ENCODE measurements at regions not wholly inside any gene's neighbourhood (a gene's known extent, or its start where the extent isn't known, plus 50 kb on each side); places are given as distances from the start of the nearest gene placed in this dataset.

DNA sequence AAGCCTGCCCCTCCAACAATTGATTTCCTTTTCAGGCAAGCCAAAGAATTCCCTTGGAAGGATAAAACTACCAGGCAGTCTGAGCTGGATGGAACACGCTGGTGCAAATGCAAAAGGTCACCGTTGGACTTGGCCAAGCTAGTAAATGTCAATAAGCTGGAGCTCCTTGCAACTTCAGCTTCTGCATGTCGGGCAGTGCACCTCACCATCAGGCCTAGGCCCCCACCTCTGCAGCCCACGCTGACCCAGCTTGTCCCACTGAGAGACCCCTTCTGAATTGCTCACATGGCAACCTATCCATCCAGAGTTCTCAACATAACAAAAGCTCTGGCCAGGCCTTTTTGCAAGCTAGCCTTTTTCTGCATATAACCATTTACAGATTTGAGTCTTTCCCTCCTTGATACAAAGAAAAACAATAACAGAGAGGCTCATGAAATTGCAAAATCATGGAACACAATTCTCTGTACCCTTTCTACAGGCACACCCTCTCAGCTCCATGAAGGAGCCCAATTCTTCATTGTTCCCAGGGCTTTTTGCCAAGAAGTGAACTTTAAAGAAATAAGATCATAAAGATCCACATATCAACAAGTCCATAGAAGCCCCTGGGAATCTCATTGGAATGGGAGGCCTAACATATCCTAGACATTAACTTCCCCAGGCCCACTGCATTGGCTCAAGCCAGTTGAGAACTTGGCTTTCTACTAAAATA is 123.9 kb upstream of the SLIT3 start:
- Mint-ChIP-seq H3K27me3 (ENCODE audit: low read depth, poor library complexity) (no peaks in the 10 kb centered on the region), H3K4me1 (peaks cover 11% of the 10 kb centered on the region), H3K9me3 (peaks cover 2% of the 10 kb centered on the region), H3K27ac (no peak overlapping the region), H3K4me3 (no peak overlapping the region), H3K36me3 (ENCODE audit: low read depth) (no peaks in the 10 kb centered on the region)
- TF ChIP-seq, protein P1, sequence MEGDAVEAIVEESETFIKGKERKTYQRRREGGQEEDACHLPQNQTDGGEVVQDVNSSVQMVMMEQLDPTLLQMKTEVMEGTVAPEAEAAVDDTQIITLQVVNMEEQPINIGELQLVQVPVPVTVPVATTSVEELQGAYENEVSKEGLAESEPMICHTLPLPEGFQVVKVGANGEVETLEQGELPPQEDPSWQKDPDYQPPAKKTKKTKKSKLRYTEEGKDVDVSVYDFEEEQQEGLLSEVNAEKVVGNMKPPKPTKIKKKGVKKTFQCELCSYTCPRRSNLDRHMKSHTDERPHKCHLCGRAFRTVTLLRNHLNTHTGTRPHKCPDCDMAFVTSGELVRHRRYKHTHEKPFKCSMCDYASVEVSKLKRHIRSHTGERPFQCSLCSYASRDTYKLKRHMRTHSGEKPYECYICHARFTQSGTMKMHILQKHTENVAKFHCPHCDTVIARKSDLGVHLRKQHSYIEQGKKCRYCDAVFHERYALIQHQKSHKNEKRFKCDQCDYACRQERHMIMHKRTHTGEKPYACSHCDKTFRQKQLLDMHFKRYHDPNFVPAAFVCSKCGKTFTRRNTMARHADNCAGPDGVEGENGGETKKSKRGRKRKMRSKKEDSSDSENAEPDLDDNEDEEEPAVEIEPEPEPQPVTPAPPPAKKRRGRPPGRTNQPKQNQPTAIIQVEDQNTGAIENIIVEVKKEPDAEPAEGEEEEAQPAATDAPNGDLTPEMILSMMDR (IDR thresholded peaks at IDR 0.05): no peak
- no peak for DNase-seq

DNA sequence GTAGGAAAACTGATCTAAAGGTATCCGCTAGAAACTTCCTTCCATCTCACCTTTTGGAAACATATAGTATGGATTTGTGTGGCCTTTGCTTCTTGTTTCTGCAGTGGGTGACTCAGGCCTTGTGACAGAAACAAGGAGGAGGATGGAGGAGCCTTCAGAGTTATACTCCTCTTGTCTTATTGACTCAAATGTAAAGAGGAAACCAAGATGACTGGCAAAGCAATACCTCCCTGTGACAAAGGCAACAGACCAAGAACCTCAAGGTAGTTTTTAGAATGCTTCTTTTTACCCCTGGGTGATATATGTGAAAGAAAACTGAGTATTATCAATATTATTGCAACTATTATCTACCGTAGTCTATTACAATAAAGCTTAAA is 123.3 kb upstream of the SLIT3 start:
- TF ChIP-seq, protein P1 (IDR thresholded peaks at IDR 0.05): no peak
- no peak for DNase-seq
- no peaks in the 10 kb centered on the region for H3K27me3 Mint-ChIP-seq (ENCODE audit: low read depth, poor library complexity)
- no peaks in the 10 kb centered on the region for H3K36me3 Mint-ChIP-seq (ENCODE audit: low read depth)
- H3K27ac Mint-ChIP-seq: no peak overlapping the region
- peaks cover 4% of the 10 kb centered on the region for H3K9me3 Mint-ChIP-seq
- H3K4me1 Mint-ChIP-seq: peaks cover 11% of the 10 kb centered on the region
- no peak overlapping the region for H3K4me3 Mint-ChIP-seq

DNA sequence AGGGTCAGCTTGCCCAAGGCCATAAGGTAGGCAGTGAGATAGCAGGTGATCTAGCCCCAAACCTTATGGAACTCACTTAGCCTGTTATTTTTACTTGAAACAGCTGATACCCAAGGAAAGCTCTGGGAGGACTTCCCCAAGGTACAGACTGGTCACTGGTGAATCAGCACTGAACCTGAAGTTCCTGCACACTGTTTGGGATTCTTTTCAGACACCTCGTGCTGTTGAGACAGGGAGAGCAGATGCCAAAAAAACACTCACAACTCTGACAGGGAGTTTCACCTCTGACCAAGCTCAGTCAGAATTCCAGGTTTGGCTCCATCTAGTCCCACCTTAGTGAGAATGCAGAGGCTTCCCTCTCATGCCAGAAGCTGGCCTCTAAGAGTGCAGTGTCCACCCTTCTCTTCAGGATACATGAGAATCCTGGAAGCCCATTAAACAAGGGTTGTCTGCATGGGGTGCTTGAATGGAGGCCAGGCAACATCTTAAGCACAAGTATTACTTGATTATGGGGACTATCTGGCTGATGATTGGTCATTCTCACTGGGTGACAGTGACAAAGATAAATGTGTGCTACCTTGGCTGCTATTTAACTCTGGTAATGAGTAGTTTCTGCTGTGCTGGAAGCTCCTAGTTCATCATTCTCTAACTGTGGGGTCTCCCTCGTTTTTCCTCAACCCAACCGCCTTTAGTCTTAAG is 122.8 kb upstream of the SLIT3 start:
- Mint-ChIP-seq H3K36me3 (ENCODE audit: low read depth) (no peaks in the 10 kb centered on the region), H3K9me3 (peaks cover 4% of the 10 kb centered on the region), H3K4me1 (peaks cover 11% of the 10 kb centered on the region), H3K4me3 (no peak overlapping the region), H3K27me3 (ENCODE audit: low read depth, poor library complexity) (no peaks in the 10 kb centered on the region), H3K27ac (no peak overlapping the region)
- TF ChIP-seq, protein P1 (IDR thresholded peaks at IDR 0.05): no peak
- no peak for DNase-seq

DNA sequence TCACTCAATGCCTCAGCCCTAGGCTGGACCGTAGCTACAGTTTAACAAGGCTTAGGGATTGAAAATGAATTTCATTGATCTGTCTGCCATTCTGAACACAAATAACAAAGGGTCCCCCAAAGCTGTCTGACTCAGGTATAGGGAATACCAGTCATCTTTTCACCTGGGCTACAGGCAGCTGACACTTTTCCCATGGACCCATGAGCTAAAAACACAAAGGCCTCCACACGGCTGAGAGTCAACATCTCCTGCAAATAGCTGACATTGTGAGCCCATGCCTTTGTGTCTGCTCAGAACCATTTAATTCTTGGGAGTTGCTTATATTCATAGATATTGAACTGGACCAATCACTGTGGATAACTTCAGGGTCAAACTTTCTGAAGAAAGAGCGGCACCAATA is 121.1 kb upstream of the SLIT3 start:
- no peak overlapping the region for H3K27ac Mint-ChIP-seq

DNA sequence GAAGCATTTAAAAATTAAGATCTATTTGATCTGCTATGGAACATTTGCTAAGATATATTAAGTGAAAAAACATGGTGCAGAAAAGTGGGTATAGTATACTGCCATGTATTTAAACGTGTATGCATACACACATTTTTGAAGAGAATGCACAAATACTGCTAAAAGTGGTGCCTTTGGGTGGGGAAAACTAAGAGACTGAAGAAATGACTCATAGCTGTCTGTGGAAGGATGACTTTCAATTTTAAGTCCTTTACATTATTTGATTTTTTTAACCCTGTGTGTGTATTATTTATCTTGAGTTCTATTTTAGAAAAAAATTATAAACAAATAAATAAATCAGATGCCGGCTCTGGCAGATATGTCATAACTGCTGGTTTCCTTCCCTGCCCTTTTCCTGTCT is 120.7 kb upstream of the SLIT3 start:
- Mint-ChIP-seq H3K9me3 (peaks cover 12% of the 10 kb centered on the region), H3K27me3 (ENCODE audit: low read depth, poor library complexity) (peaks cover 3% of the 10 kb centered on the region), H3K27ac (no peak overlapping the region), H3K36me3 (ENCODE audit: low read depth) (no peaks in the 10 kb centered on the region), H3K4me3 (no peak overlapping the region), H3K4me1 (peaks cover 13% of the 10 kb centered on the region)
- no peak for DNase-seq
- TF ChIP-seq, protein P1 (IDR thresholded peaks at IDR 0.05): no peak

More for the DNA sequence above, 121.1 kb upstream of the SLIT3 start:
- peaks cover 3% of the 10 kb centered on the region for H3K27me3 Mint-ChIP-seq (ENCODE audit: low read depth, poor library complexity)
- TF ChIP-seq, protein P1 (IDR thresholded peaks at IDR 0.05): no peak
- H3K36me3 Mint-ChIP-seq (ENCODE audit: low read depth): no peaks in the 10 kb centered on the region
- H3K4me3 Mint-ChIP-seq: no peak overlapping the region
- H3K9me3 Mint-ChIP-seq: peaks cover 12% of the 10 kb centered on the region
- peaks cover 13% of the 10 kb centered on the region for H3K4me1 Mint-ChIP-seq
- DNase-seq: no peak

DNA sequence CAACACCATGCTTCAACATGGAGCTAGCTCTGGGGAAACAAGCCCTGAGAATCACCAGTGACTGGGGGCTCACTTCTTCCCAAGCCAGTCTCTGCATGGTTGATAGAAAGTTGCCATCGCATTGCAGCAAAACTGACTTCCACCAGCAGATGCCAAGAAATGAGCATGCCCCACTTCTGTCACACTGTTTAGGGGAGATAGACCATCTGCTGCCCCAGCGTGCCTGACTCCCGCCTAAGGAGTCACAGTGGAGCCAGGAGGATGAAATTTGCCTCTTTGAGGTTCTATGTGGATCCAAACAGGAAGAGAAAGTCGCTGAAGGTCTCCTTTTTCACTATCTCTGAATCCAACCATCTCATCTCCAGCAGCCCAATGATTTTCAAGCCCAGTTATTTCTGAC is 116.7 kb upstream of the SLIT3 start:
- no peak overlapping the region for H3K4me3 Mint-ChIP-seq
- no peak overlapping the region for H3K27ac Mint-ChIP-seq
- no peaks in the 10 kb centered on the region for H3K36me3 Mint-ChIP-seq (ENCODE audit: low read depth)
- peaks cover 3% of the 10 kb centered on the region for H3K27me3 Mint-ChIP-seq (ENCODE audit: low read depth, poor library complexity)
- H3K4me1 Mint-ChIP-seq: peaks cover 18% of the 10 kb centered on the region
- TF ChIP-seq, protein P1 (IDR thresholded peaks at IDR 0.05): no peak
- no peak for DNase-seq
- H3K9me3 Mint-ChIP-seq: peaks cover 12% of the 10 kb centered on the region
